ENCODE measurements at regions not wholly inside any gene's neighbourhood (a gene's known extent, or its start where the extent isn't known, plus 50 kb on each side); places are given as distances from the start of the nearest gene placed in this dataset.

DNA sequence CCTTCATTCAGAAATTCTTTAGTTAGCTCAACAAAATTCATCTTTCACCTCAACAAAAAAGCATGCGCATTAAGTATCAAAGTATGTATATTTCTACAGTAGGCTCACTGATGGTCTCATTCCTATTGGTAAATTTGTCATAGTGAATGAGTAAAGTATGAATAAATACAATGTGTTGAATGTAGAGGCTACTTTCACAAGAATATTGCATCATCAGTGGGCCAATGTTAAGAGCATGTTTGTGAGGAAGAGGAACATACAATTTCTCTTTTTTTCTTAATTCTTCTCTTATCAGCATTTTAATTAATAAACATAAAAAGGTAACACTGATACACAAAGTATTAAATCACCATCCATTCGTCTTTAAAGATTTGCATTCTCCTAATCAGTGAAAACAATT is 505.1 kb downstream of the CETN3 start:
- peak; percentile 4 to 7 for DNase-seq

DNA sequence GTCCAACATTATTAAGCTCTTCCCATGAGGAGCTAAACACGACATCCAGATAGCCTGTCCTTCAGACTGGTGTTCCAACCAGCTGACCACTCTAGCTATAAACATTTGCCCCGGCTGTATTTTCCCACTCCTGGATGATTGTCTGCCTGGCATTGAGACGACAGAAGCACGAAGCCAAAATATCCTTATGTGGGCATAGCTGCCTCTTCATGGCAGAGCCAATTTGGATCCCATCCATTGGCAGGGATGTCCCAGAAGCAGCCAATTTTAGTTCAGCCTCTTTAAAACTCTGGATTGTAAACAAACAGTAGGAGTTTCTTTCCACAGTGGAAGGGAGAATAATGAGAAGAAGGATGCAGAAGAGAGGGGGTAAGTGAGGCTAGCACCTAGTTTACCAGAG is 507.6 kb downstream of the CETN3 start:
- DNase-seq, result no peak

DNA sequence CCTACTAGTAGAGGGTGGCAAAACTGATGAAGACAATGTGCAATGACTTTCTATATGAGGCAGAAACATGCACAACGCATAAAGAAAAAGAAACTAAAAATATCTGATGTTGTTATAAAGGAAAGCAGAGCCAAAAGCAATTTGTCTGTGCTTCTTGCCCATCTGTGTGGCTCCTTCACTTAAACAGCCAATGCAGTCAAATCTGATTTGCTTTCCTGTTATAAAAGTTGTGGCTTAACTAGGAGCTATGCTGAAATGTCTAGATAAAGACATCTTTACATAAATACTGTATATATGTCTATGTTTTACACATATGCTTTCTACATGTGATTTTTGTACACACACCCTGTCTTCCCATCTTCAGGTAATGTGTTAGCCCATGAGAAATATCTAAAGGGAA is 508.2 kb downstream of the CETN3 start:
- DNase-seq, result no peak

DNA sequence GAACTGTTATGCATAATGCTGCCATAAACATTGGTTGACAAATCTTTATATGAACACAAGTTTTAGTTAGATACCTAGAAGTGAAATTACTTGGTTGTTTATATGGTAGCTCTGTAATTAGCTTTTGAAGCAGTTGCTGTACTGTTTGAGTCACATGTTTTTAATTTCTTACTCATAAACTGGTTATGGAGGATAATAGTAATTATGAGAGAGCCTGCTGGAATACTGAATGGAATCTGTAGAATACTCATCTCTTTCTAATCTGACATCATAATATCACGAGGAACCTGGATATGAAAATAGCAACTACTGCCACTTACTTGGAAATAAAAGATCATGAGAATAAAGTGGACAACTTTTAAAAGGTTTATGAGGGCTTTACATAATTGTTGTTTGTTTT is 509.2 kb downstream of the CETN3 start:
- no peak for DNase-seq

DNA sequence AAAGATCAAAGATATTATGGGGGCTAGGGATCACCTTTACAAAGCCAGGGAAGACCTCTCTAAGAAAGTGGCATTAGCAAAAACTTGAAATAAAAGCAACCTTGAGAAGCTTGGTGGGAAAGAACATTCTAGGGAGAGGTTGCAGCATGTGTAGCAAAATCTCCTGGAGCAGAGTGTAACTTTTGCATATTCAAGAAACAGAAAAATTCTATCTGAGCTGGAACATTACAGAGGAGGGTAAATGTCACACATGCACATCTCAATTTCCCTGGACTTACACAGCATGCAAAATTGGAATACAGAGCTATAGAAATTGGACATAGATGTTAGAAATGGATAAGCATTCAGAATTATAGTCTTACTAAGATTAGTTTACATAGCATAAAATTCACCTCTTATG is 510.0 kb downstream of the CETN3 start:
- DNase-seq, result no peak

DNA sequence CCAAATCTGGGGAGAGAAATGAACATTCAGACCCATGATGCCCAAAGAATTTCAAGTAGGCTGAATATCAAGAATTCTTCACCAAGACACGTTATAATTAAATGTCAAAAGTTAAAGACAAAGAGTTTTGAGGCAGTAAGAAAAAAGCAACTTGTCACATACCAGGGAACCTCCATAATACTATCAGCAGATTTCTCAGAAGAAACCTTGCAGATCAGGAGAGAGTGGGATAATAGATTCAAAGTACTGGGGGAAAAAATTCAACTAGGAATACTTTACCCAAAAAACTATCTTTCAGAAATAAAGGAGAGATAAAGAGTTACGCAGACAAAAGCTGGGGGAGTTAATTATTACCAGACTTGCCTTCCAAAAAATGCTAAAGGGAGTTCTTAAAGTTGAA is 516.0 kb downstream of the CETN3 start:
- DNase-seq, result no peak

DNA sequence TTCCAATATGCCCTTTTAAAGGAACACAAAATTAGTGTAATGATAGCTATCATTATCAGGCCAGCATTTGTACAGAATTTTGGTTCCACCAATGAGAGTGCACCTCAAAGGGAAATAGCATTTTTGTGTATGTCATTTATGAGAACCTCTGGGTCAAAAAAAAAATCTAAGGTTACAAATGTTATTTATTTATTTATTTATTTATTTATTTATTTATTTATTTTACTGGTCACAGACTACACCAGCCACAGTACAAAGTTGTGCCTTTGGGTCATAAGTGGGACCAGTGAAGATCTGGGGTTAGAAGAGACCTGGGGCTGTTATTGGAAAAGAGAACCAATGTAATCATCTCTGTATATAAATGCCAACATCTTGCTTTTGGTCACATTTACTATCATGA is 523.9 kb downstream of the CETN3 start:
- no peak for DNase-seq

DNA sequence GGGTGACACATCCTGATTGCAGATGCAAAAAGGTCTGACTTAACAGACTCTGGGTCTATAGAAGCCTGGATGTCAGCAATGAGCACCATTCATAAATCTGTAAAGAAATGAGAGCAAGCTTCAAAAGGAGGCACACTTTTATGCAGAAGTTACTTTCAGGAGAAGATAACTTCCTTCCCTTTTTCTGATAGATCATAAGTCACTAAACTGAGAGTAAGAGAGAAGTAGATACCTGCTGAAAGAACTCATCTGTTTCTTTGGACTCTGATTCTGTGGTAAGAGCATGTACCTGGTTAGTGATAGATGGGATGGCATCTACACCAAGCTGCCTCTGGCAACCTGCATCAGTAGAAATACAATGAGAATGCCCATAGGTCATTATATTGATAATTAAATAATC is 525.6 kb downstream of the CETN3 start:
- no peak for DNase-seq

DNA sequence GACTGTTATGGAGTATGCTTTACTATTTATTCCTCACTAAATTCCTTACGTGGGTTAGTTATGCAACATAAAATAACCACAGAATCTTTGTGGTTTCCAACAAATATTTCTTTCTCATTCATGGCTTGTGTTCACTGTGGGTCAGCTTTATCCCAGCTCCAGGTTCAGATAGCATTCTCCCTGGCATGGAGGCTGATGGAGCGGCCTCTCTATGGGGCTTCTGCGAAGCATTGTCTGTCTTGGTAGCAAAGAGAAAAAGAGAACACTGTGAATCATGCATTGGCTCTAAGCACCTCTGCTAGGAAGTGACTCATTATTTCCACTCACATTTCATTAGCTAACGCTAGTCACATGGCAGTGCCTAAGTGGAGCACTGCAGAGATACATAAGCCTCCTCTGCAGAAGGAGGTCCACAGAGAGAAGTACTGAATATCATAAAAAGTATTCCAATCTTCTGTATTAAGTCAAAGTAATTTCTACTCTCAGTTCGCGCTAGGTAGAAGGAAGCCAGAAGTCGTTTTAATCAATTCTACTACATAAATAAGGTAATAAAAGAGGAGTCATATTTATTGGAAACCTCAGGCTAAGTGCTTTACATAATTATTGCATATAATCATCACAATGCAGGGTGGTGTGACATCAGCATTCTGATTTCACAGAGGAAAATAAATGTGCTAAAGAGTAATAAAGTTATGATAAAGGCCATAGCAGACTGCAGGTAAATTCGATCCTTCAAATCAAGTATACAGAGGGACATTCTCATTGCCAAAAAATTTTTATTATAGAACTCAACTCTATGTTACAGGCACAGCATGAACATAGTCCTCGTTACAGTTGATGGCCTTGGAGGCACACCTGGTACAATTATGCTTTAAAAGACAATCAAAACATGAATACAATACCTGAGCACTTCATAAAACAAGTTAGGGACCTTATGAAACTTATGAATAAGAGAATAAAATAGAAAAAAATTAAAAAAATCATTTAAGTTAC is 531.1 kb downstream of the CETN3 start:
- DNase-seq, result no peak

DNA sequence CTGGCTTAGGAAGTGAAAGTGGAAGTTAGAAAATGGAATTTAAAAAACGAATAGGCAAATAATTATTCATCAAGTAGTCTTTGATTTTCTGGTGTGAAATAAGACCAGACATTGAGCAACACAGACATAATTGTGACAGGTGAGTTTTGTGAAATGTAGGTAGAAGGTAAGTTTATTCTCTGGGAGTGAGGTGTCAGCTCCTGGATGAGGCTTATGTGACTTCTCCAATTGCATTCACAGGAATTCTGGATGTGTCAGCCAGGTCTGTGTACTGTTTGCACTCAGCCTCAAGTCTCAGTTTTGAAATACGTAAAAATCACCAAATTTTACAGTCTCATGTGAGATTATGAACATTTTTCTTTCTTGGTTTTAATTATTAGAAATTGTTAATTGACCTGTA is 537.6 kb downstream of the CETN3 start:
- no peak for DNase-seq

DNA sequence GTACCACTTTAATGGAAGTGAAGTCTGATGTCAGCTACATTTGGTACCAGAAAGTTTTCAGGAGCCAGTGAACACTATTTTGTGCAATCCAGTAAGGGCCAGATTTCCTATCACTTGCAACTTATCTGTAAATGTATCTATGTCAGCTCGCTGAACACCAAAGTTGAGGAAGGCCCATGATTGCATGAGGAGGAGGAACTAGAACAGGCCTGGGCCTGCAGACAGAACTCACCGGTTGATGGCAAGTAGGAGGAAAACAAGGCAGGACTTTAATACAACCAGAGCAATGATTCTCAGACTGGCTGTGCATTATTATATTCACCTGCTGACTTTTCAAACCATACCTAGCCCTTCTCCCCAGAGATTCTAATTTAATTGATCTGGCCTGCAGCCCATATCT is 540.2 kb downstream of the CETN3 start:
- DNase-seq, result no peak

DNA sequence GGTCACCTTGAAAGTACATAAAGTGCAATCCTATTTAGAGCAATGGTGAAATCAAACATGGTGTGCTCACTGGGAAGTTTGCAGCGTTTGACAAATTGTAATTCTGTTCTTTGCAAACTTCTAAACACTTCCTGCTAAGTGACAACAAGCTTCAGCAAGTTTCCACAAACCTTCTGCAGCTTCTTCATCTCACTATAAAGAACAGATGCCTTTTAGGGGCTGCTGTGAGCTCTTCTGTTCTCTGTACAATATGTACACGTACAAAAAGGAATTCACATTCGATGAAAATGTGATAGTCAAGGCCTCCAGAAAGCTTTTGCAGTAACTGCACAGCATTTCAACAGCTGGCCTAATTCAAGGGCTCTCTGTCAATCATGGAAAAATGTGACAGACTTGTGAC is 543.1 kb downstream of the CETN3 start:
- DNase-seq, result no peak

DNA sequence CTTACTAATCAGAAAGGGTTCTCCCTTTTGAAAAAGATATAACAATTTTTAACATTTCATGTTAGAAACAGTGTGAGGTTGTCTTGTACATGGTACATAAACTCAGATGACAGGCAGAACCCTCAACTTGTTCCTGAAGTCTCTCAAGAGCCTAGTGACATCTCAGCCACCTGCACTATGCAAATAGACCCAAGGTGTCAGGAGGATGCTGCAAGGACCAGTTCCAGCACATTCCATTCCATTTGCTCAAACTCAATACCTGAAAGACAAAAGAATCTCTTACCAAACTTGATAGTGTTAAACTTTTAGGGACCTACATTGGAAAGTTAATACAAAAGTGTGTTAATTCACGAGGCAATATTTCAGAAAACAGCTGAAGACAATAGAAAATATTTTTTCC is 544.6 kb downstream of the CETN3 start:
- DNase-seq, result no peak

DNA sequence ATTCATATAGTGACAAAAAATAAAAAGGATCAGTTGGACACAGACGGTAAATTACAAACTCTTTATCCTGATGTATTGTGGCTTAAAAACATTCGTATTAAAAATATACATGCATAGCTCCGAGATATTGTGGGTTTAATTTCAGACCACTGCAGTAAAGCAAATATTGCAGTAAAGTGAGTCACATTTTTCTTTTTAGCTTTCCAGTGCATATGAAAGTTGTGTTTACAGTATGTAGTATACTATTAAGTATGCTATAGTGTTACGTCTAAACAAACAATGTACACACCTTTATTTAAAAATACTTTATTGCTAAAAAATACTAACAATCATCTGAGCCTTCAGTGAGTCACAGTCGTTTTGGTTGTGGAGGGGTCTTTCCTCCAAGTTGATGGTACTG is 551.8 kb downstream of the CETN3 start:
- no peak for DNase-seq

DNA sequence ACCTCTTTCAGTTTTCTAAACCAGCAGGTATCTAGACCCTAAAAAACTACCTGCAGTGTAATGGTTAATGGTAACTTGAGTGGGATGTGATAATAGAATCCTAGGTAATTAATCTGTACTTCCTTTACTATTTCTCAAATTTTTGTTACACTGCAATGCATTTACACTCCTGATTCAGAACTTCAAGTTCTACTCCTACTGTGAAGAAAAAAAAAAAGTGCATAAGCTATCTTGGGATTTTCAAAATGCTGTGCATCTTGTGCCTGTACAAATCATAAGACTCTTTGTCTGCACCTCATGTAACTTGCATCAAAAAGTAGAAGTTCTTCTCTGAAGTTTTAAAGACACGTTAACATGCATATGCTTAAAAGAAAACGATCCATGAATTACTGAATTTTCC is 554.1 kb downstream of the CETN3 start:
- DNase-seq, result no peak

DNA sequence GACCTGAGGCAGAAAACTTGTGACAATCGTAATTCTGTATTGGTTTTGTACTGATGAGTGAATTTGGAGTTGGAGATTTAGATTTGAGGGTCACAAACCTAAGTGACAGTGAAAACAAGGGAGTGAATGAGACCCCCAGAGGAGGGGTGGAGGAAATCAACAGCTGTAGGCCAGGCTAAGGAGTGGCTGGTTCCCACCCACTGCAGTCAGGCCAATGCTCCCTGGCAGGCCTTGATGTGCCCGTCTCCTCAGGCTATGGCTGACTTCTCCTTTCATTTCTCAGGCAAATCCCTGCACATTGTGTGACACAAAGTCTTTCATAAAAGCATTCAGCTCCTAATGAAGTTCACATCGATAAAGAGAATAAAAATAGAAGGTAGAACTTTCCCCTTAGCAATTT is 557.6 kb downstream of the CETN3 start:
- DNase-seq, result no peak

DNA sequence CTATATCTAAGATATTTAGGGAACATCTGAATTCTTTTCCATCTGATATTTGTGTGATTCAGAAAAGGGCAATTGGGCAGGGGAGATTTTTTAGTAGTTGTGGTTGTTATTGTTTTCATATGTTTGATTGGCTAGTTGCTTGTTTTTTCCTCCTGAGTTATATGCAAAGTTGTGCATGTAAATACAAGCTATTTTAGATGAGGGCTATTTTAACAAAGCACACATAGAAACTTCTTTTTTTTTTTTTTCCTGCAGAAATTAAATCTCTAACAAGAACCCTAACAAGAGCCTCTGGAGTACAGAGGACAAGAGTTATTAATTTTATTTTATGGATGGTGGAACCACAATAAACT is 559.1 kb downstream of the CETN3 start:
- no peak for DNase-seq

DNA sequence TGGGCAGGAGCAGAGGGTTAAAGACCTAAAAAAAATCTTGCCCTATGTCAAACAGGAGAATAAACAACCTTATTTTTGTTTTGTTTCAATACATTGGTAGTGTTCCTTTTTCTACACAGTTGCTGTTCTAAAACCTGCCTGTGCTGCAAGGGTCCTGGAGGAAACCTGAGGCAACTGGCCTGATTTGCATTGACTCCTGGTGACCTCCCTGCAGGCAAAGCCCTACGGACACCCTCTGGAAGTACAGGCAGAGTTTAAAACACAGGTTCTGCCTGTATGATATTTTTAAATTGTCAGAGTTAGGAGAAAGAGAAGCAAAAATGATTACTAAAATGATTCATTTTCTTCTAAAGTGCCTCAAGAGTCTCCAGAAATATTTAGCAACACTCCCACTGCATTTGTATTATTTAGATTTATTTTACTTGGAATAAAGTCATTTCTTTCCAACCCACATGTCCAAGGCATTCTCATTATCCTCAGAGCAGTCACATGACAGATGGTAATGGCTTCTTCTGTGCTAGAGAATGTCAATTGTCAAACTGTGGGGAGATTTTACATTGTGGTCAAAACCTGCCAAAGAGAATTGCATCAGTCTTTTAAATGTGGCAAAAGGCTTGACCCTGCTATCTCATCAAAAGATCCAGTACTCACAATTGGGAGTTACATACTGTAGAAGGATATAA is 559.6 kb downstream of the CETN3 start:
- no peak for DNase-seq

DNA sequence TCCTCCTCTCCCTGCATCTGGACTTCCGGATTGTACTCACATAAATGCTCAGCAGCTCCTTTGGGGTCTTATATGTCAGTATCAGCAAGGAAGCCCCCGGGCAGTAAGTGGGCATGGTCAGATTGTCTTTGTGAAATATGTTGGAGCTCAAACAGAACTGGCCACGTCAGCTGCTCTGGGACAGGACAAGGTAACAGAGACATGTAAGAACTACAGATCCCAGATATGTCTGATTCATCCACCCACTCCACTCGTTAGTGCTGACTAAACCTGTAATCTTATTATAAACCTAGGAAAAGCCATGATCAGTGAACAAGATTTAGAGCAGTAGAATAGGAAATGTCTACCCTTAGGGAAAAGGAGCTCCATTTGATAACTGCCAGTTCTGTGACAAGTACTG is 561.8 kb downstream of the CETN3 start:
- DNase-seq, result no peak

DNA sequence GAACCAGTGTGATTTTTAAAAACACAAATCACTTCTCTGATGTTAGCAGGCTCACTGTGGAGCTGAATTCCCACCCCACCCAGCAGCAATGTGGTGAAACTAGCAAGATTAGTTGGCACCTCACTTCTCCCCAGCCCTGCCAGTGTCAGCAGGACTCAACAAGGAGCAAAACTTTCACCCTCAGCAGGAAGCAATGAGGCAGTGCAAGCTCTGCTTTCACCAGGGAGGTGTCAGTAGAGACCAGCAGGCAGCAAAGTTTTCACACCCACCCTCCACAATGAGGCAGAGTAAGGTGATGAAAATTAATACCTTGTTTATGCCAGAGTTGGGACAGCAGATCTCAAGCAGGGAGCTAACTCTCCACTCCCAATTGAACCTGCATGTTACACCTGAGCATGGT is 565.0 kb downstream of the CETN3 start:
- DNase-seq, result no peak

DNA sequence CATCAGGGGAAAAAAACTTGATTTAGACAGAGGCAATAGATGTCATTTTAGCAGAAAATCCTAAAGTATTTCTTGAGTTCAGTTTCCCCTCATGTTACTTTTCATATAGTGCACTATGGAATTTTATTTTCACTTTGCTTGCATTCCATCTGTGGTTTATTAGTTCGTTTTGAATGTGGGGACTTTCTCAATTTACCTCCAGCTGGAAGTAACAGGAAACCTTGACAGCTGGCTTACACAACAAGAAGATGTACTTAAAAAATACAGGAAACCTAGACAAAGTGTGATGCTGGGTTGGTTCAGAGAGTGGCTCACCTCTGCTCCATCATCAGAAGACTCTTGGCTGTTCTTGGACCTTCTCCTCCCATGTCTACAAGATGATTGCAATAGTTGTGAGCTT is 567.0 kb downstream of the CETN3 start:
- no peak for DNase-seq

DNA sequence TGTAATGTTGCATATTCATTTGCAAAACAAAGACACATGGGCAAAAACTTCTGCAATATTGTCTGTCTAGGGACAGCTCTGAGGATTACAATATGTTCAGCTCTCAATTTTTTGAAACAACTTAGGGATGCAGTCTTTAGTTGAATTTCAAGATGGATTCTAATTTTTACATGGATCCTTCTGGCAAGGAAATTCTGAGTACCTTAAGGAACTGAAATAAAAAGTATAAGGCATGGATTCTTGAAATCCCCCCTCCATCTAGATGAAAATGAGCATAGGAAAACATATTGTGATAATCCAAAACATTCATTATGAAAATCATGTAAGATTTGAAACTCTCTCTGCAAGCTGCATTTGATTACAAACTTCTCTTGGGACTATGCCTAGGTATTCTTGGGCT is 568.6 kb downstream of the CETN3 start:
- no peak for DNase-seq

DNA sequence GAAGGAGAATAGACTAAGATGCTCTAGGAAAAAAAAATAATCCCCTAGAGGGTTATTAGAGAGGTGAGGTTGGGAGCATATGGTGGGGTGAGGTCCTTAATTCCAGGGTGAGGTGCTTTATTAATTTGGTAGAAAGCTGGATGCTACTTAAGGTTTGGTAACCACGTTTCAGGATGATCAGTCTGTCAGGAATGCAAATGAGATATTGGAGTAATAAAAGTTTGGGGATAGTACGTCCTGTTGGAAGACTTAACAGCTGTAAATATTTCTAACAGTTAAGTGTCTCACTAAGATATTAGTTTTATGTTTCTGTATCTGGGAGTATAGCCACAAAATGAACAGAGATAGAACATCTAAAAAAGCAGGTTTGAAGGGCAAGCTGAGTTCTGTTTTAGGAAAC is 578.9 kb downstream of the CETN3 start:
- DNase-seq, result no peak

DNA sequence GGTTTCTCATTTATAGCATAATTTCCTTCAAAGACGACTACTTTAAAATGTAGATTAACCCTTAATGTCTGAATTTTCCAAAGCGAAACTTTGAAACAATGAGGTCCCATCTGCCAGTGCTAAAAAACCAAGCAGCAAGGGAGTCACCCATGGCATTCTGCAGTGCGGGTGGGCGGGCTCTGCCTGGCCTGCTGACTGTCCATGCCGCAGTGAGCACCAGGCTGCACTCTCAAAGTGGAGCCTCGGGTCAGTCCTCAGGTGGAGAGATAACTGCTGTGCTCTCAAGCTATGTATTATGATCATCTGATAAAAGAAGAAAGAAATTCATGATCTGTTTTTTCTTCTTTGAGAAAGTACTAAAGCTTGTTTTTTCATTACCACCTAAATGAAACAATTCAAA is 581.6 kb downstream of the CETN3 start:
- no peak for DNase-seq

DNA sequence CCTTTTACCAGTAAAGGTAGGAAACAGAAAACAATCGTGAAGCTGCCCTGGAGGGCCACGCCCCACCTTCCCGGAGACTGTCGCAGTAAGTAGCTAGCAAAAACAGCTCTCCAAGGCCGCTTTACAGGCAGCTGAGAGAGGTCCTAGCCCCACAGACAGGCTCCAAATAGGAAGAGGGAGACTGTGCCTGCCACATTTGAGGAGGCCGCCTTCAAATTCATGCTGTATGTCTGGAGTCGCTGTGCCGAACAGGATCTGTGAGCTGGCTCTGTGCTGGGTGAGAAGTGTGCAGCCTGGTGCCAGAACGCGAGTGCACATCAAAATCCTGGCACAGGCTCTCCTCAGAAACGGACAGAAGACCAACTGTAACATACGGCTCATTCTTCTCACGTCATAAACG is 582.2 kb downstream of the CETN3 start:
- no peak for DNase-seq
